WTC11 (cell line): ENCODE measurements at regions not wholly inside any gene's neighbourhood (a gene's known extent, or its start where the extent isn't known, plus 50 kb on each side); places are given as distances from the start of the nearest gene placed in this dataset.

ENCODE experiments used
- CREM ChIP-seq: sonication (generic); formaldehyde crosslinking; IDR thresholded peaks from 2 replicates; pipeline ENCODE4 v1.8.1; 2022; ENCODE audit warnings: mild to moderate bottlenecking, missing genetic modification reagents, moderate library complexity
- JUN ChIP-seq: sonication (generic); formaldehyde crosslinking; IDR thresholded peaks from 2 replicates; pipeline ENCODE4 v1.8.0; 2023; ENCODE audit warnings: mild to moderate bottlenecking, missing genetic modification reagents
- MXD4 ChIP-seq: fragments of 250-450 bp; sonication (Bioruptor Pico); IDR thresholded peaks from 2 replicates; pipeline ENCODE4 v1.8.0; 2021; ENCODE audit warnings: mild to moderate bottlenecking, moderate library complexity, borderline replicate concordance
- NR2C2 ChIP-seq: sonication (generic); formaldehyde crosslinking; IDR thresholded peaks from 2 replicates; pipeline ENCODE4 v1.8.0; 2022; ENCODE audit warnings: mild to moderate bottlenecking, missing genetic modification reagents
- TF ChIP-seq, protein P1 (sequence below): fragments of 200-600 bp; IDR thresholded peaks from 2 replicates; pipeline ENCODE4 v1.8.0; 2022; ENCODE audit warnings: antibody characterized with exemption
- TF ChIP-seq, protein P2 (sequence below): sonication (generic); formaldehyde crosslinking; IDR thresholded peaks from 2 replicates; pipeline ENCODE4 v1.8.0; 2022; ENCODE audit warnings: mild to moderate bottlenecking, missing genetic modification reagents
- TF ChIP-seq, protein P3 (sequence below): sonication (generic); formaldehyde crosslinking; IDR thresholded peaks from 2 replicates; pipeline ENCODE4 v1.8.0; 2022; ENCODE audit warnings: mild to moderate bottlenecking, missing genetic modification reagents

DNA sequence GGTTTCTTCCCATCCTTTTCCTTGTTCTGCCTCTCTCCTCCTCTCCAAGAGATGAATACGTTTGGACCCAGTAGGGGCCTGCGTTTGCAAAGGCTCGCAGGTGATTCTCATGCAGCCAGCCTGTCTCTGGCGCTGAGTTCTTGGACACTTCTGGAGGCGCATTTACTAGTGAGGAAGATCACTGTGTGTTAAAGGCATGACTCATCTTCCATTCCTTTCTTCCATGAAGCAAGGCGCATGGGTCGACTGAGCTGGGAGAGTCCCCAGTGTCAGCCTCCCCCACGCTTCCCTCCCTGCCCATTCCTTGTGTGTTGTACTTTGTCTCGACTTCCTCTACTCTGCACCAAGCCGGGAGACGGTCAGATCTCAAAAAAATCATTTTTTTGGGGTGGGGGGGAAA, 159.9 kb upstream of the EEF2KMT start:
- TF ChIP-seq NR2C2 (CRISPR knock-in tag) (no peak), JUN (CRISPR knock-in tag) (no peak), MXD4 (CRISPR knock-in tag) (no peak), CREM (CRISPR knock-in tag) (no peak)
- TF ChIP-seq, protein P1, sequence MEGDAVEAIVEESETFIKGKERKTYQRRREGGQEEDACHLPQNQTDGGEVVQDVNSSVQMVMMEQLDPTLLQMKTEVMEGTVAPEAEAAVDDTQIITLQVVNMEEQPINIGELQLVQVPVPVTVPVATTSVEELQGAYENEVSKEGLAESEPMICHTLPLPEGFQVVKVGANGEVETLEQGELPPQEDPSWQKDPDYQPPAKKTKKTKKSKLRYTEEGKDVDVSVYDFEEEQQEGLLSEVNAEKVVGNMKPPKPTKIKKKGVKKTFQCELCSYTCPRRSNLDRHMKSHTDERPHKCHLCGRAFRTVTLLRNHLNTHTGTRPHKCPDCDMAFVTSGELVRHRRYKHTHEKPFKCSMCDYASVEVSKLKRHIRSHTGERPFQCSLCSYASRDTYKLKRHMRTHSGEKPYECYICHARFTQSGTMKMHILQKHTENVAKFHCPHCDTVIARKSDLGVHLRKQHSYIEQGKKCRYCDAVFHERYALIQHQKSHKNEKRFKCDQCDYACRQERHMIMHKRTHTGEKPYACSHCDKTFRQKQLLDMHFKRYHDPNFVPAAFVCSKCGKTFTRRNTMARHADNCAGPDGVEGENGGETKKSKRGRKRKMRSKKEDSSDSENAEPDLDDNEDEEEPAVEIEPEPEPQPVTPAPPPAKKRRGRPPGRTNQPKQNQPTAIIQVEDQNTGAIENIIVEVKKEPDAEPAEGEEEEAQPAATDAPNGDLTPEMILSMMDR, result no peak
- TF ChIP-seq, protein P2, sequence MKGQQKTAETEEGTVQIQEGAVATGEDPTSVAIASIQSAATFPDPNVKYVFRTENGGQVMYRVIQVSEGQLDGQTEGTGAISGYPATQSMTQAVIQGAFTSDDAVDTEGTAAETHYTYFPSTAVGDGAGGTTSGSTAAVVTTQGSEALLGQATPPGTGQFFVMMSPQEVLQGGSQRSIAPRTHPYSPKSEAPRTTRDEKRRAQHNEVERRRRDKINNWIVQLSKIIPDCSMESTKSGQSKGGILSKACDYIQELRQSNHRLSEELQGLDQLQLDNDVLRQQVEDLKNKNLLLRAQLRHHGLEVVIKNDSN (CRISPR knock-in tag), result no peak
- TF ChIP-seq, protein P3, sequence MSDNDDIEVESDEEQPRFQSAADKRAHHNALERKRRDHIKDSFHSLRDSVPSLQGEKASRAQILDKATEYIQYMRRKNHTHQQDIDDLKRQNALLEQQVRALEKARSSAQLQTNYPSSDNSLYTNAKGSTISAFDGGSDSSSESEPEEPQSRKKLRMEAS, result no peak
